Cardiac fibroblast (primary cell): ENCODE measurements at regions not wholly inside any gene's neighbourhood (a gene's known extent, or its start where the extent isn't known, plus 50 kb on each side); places are given as distances from the start of the nearest gene placed in this dataset.

Experiments used
- DNase-seq, 2 donors: peaks; one replicate each; pipeline versions ENCODE4 v3.0.0 to v3.0.0-alpha.2; 2010; ENCODE audit warnings: low read depth in 2 of 2
- H3K4me3 ChIP-seq, 2 donors: replicated peaks in 1 of 2; 1 replicate in 1 of 2; 2 replicates in 1 of 2; pipeline ENCODE4 v1.5.1; 2011; ENCODE audit warnings: low read depth in 2 of 2, low read length in 2 of 2, mild to moderate bottlenecking in 2 of 2, moderate library complexity in 1 of 2
- CTCF ChIP-seq: IDR thresholded peaks from one replicate; pipeline ENCODE4 v1.5.1; 2011; ENCODE audit warnings: low read depth, mild to moderate bottlenecking, low read length, inconsistent platforms

- no peak for TF ChIP-seq CTCF
- H3K4me3 ChIP-seq = no peak overlapping the region
- DNase-seq = no peak
Observed at GRCh38 chr1:228968891-228969606, 233.8 kb downstream of the RHOU start.

GRCh38 chr1:228969953-228970800, 234.9 kb downstream of the RHOU start:
- no peak for DNase-seq
- no peak overlapping the region for H3K4me3 ChIP-seq
- no peak for TF ChIP-seq CTCF

- no peak for TF ChIP-seq CTCF
- no peak for DNase-seq
- no peak overlapping the region for H3K4me3 ChIP-seq
Observed at GRCh38 chr1:228972576-228972975, 237.3 kb downstream of the RHOU start.

GRCh38 chr1:228974273-228974672, 239.0 kb downstream of the RHOU start:
- no peak for TF ChIP-seq CTCF
- no peak overlapping the region for H3K4me3 ChIP-seq
- no peak for DNase-seq

GRCh38 chr1:228975238-228975907, 240.1 kb downstream of the RHOU start:
- no peak for DNase-seq
- no peak for TF ChIP-seq CTCF

GRCh38 chr1:228976316-228976715, 241.0 kb downstream of the RHOU start:
- DNase-seq = no peak
- TF ChIP-seq CTCF = no peak
- no peak overlapping the region for H3K4me3 ChIP-seq

More at GRCh38 chr1:228975238-228975907, 240.1 kb downstream of the RHOU start:
- H3K4me3 ChIP-seq = no peak overlapping the region
